ENCODE measurements at regions not wholly inside any gene's neighbourhood (a gene's known extent, or its start where the extent isn't known, plus 50 kb on each side); places are given as distances from the start of the nearest gene placed in this dataset.

DNA sequence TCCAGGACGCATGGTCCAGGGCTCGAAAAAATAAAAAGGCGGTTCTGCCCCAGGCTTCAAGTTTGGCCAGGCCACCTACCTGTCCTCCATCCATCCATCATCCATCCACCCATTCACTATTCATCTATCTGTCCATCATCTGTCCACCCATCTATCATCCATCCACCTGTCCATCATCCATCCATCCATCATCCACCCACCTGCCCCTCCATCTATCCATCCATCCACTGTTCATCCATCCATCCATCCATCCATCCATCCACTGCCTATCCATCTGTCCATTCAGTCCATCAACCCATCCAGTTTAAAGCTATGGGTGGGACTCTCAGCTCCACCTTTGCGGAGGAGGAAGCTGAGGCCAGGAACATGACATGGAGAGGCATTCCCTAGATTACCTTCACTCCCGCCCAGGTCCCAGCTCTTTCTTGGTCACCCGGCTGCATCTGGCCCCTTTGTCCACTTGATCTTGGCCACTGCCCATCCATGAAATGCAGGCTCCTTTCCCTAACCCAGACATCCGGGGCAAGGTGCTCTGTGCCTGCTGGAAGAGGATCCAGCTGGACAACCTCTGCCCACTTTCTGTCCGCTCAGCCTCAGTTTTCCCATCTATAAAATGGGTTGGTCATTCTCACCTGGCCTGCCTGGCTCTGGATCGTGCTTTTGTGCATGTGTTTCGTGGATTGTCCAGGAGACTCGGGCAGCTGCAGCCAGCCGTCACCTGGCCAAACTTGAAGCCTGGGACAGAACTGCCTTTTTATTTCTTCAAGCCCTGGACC is 236.0 kb upstream of the CIBAR2 start:
- DNase-seq = no peak

DNA sequence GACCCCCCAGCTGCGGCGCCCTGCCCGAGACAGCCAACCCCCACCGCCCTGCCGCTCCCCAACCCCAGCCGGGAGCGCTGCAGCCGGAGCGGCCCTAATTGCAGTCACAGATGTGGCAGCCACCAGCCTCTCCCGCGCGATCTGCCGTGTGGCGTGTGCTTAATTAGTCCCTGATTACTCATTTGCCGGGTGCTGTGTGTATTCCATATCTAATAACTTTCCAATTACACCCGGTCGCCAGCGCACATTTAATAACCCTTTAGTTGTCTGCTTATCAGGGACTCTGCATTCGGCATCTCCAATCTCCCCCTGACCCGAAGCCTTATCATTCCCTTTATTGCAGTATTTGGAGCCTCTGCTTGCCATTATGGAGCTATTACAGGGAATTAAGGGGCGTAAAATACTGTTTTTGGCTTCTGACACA is 236.7 kb upstream of the CIBAR2 start:
- no peak for DNase-seq

DNA sequence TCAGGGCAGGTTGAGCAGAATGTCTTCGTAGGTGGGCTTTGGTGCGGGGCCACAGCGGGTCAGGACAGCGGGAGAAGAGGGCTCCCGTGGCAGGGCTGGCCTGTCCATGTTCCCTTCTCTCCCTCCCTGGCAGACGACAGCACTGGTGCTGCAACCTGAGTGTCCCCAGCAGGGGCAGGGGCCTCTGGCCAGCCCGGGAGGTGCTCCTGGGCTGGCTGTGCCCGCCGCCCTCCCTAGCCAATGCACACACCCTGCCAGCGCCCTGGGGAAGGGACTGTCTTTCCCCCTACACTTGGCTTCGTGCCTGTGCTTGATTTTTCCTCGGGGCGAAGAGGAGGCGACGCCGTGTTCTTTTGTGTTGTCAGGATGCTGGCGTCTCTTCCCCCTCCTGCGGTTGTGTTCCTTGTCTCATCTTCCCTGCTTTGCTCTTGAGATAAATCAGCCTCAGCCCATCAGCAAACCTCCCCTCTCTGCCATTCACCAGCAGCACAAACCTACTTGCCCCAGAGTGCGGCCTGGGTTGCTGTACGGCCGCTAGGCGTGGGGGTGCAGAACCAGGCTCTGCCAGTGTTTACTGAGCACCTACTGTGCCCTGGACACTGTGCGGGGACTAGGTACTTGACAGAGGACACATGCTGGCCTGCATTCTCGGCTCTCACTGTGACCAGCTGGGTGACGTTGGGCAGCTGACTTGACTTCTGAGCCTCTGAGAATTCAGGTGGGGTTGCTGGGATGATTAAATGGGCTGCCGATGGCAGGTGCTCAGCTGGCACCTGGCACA is 237.3 kb upstream of the CIBAR2 start:
- no peak for DNase-seq

DNA sequence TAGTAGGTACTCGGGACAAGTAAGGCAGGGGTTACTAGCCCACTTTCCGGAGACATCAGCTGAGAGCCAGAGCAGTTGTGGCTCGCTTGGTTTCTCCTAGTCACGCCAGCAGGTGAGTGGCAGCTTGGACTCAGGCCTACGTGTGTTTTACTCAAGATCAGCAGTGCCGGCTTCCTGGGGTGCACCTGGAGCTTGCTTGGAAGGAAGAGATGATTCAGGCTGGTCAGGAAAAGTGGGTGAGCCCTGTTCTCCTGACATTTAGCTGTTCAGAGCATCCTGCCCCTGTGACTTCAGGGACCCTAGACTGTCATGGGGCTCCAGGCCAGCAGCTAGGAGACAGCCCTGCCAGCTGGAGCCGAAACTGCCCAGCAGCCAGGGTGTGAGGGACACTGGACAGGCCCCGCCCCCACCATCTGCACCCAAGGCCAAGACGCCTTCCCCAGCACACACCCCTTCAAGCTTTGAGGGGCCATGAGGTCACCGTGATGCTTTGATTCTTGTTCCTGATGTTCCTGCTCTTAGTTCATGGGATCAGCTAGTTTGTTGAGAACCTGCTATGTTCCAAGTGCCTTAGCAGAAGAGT is 238.0 kb upstream of the CIBAR2 start:
- no peak for DNase-seq

DNA sequence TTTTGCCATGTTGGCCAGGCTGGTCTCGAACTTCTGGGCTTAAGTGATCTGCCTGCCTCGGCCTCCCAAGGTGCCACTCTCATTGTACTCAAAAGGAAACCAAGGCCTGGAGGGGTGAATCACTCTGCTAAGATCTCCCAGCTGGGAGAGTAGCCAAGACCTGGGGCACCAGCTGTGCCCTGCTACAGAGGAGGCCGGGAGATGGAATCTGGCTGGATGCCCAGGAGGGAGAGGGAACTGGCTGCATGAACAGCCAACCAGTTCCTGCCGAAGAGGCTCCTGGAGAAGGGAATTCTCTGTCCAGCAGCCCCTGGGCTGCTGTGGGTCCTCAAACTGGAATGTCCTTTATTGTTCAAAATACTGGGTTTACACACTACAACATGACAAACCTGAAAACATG is 238.7 kb upstream of the CIBAR2 start:
- peak in 1 of 2 donors; percentile 63 for DNase-seq

DNA sequence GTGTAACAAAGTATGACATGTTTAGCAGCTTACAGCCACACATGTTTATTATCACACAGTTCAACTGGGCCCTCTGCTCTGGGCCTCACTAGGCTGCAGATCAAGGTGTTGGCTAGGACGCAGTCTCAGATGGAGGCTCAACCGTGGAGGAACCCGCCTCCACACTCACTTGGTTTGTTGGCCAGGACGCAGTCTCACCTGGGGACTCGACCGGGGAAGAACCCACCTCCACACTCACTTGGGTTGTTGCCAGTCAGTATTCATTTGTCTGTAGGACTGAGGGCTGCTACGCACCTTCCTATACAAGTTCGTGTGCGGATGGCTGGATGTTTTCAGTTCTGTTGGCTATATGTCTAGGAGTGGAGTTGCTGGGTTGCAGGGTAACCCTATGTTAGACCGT is 240.7 kb upstream of the CIBAR2 start:
- no peak for DNase-seq

DNA sequence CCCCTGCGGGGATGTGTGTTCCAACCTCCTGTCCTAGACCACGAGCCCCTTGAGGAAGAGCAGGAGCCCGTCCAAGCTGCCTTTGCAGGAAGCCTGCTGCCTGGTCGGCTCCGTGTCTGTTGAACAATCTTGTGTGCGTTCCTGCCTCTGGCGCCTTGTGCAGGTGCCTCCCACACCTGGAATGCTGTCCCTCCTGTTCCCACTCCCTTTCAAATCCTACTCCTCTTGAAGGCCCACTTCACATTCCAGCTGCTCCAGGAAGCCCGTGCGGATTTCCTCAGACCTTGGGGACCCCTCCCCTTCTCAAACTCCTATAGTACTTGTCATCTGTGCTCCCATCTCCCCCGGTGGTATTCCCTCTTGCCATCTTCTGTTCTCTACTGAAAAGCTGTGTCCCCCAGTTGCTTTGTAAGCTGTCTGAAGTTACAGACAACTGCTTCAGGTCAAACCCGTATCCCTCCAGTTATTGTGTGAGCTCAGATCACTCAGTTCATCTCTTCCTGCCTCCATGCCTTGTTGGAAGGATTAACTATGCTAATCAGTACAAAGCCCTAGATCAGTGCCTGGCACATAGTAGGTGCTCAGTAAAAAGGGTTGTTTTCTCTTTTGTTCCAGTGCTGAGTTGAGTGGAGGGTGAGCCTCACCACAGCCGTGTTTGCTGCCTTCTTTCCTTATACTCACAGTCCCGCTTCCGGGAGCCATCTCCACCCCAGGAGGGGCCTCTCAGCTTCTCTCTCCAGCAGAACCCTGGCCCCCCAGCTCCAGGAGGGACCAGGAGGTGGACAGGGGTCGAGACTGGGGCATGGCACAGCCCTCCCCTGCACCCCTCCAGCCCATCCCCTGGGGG is 241.8 kb upstream of the CIBAR2 start:
- DNase-seq = no peak

DNA sequence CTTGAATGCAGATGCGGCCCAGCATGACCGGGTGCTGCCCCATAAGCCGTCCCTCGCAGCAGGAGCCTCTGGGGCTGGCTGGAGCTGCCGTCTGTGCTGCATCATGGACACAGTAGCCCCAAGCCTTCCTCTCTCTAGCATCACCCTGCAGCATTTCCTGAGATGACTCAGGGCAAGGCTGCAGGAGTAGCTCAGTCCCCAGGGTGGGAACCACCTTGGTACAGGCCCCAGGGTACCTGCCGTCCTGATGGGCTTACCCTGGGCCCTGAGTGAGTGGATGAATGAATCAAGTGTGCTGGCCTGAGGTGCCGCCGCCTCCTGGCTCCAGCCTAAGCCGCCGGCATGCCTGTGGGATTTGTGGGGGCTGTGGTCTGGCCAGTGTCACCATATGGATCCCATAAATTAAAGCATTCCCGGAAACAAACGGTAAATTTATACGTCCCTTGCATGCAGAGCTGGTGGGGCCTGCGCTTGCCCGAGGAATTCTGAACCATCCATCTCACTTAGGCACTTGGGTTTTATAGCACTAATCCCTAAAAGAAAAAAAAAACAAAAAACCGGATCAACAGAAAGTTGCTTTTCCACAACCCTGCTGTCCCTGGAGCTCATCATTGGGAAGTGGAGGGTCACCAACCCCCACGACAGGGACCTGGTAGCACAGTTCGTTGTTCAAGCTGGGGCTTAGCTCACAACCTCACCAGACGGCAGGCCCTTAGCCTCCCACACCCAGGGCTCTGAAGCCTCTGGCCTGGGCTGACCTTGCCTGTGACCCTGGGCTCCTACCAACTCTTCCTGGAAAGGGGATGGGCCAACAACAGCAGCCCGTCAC is 242.6 kb upstream of the CIBAR2 start:
- DNase-seq = no peak

DNA sequence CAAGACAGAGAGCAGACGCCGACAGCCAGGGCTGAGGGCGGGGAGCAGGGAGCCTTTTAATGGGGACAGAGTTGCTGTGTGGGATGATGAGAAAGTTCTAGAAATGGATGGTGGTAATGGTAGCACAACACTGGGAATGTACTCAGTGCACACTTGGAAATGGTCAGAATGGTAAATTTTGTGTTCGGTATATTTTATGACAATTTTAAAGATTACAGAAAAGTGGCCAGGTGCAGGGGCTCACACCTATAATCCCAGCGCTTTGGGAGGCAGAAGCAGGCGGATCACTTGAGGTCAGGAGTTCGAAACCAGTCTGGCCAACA is 243.2 kb upstream of the CIBAR2 start:
- no peak for DNase-seq

DNA sequence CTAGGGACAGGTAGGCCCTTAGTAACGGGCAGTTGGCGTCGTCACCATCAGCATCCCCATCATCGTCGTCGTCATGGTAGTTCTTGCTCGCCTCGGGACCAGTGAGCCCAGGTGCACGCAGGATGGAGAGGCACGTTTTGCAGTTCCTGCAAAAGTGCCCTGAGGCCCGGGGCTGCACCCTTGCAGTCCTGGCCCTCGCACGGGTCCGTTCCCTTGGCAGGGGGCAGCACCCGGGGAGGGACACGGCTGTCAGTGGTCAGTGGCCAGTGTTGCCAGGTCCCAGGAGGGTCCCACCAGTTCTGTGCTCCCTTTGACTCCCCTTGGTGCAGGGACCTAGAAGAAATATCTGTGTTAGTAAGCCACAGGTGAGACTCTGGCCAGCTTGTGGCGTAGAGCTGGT is 243.9 kb upstream of the CIBAR2 start:
- no peak for DNase-seq

DNA sequence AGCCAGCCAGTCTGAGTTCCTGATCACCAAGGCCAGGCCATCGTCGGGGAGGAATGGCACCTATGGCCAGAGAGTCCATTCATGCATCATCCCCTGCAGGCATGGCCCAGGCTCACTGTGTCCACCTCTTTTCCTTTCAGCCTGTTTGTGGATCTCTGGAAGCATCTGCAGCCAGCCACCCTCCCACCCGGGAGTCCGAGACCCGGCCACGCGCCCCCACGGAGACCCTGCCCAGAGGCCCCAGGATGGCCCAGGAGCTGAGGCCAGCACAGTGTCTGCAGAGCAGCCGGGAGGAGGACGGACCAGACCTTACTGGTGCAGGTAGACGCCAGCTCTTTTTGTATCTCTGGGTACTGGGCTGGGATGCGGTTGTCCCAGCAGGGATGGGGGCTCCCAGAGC is 245.1 kb upstream of the CIBAR2 start:
- DNase-seq = no peak

DNA sequence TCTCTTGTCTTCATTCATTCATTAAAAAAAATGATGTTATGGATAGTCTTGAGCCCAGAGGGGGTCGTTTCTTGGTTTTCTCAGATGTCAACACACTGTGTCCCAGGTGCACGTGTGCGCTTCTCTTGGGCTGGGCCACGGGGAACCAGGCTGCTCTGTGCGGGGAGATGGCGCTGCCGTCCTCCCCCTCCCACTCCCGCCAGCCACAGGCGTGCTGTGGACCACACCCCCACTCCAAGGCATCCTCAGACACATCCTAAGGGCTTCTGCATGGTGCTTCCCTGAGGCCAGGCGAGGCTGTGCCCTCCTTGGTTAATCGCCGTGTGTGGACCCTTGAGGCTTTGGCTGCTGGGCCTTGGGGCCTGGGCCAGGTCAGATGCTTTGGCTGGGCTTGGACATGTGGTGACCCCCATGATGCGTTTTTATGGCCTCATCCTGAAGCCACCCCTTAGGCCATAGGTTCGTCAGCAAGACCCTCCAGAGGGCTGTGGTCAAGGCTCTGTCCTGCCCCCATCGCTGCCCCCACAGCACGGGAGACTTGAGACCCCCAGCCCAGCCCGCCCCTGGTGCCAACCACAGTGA is 245.7 kb upstream of the CIBAR2 start:
- DNase-seq = no peak

DNA sequence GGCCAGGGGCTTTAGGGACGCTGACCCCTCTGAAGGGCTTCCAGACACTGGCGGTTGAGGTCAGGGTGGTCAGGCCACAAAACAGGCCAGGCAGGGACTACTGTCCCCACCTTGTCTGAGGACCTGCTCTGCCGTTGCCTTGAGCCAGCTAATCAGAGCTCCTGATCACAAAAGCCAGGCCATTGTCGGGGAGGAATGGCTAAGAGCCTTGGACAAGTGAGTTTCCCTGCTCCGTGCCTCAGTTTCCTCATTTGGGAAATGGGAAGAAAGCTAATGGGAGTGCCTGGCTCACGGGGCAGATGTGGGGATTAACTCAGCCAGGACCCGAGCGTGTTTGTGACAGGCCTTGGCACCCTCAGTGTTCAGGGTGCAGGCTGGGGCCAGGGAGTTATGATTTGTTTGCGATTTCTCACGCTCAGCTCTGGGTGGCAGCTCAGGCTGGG is 246.5 kb upstream of the CIBAR2 start:
- DNase-seq = no peak

DNA sequence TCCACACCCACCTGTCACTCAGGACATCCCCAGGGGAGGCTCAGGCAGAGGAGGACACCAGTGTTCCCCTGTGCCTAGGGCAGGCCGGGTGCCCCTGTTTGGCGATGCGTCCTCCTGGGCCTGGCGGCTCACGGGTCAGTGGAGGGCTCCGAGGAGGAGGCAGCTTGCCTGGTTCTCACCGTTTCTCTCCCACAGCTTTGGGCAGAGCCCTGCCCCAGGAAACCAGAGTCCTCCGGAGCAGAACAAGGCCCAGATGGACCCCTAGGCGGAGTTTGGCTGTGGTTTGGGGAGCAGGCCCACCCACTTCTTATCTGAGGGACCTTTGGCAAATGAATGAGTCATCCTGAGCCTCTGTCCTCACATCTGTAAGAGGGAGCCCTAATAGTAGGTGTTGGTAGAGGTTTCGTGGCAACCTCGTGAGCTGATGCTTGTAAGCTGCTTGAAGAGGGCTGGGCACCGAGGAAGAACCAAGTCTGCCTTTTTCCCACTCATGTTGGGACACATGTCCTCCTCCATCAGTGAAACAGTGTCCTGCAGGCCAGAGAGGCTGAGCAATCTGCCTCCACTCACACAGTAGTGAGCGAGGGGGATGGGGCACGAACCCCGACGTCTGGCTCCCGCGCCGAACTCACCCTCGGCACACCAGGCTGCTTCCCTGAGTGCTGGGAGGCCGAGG is 247.0 kb upstream of the CIBAR2 start:
- DNase-seq = no peak

DNA sequence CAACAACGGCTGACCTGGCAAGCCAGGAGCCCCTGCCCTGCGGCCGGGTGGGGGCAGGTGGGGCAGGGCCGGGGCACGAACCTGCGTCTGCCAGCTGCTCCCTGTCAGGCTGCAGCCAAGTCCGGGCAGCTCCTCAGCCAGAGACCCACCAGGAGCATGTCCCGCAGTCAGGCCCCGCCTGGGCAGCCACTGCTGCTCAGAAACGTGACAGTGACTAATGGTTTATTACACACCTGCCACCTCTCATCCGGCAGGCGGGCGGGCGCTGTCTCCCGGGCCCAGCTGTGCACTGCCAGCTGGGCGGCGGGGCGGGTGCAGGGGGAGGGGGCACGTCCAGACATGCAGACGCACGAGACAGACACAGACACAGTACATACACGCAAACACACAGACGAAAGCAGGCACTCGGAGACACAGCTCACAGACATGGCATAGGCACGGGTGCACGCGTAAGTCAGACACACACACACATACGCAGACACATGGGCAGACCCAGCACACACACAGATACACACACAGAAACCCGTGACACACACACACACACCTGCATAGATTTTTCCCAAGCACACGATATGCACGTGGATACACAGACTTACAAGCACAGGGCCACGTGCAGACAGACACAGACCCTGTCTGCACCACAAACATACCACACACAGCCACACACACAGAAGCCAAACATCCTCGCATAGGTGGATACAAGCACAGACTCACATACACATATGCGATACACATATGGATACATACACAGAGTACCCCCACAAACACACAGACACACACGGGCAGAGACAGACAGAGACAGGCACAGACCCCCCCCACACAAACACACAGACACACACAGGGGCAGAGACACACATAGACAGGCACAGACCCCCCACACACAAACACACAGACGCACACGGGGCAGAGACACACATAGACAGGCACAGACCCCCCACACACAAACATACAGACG is 248.3 kb upstream of the CIBAR2 start:
- no peak for DNase-seq

DNA sequence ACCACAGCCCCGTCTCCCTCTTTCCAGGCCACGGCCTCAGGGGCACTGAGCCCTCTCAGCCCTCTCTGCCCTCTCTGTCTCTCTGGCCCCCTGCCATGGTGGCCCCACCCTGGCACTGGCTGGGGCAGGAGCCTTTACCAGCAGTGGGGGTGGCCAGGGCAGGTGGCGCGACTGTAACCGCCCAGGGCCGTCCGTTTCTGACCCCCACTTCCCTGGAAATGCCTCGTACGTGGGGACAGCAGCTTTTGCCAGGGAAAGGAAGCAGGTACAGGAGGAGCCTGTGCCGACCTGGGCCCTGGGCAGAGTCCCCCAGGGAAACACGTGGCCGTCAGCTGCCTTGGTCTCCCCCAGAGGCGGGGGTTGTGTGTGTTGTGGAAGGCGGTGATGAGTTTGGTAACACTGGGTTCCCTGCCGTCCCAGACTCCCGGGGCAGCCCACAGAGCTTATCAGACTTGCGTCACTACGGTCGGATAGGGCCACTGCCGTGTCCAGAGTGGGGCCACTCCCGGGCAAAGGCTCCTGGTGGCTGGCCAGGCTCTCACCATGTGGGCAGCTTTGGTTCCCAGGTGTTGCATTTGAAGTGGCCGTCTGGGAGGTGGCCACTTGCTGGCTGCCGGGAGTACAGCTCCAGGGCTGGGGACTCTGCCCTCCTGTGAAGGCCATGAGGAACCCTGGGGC is 249.3 kb upstream of the CIBAR2 start:
- DNase-seq = no peak

DNA sequence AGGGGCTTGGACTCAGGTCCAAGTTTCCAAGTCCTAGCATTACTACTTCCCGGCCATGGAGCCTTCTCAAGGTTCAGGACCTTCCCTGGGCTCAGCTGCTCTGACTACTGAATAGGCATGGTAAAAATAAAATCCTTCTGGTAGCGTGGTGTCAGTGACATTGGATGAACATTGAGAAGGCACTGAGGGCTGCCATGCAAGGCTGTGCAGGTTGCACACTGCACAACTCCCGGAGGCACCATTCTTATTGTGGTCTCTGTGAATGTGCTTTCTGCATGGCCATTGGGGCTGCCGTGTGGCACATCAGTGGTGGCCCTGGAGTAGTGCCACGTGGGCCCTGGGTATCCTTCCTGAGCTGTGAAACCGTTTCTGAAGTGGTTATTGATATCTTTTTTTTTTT is 250.2 kb upstream of the CIBAR2 start:
- no peak for DNase-seq

DNA sequence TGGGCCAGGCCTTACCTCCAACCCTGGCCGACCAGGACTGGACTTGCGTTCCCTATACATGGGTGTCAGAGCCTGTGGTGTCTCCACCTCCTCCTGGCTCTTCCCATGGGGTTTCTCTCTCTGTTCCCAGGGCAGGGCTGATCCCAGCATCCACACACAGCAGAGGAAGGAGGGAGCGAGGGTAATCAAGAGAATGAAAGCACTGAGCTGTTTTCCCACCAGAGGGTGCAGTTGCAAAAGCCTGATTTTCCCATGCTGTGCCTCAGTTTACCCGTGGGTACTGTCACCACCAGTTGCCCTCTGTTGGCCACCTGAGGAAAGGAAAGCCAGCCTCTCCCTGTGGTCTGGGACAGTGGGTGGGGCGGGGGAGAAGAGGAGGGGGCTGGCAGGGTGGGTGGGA is 249.7 kb upstream of the GSE1 start:
- no peak for DNase-seq

DNA sequence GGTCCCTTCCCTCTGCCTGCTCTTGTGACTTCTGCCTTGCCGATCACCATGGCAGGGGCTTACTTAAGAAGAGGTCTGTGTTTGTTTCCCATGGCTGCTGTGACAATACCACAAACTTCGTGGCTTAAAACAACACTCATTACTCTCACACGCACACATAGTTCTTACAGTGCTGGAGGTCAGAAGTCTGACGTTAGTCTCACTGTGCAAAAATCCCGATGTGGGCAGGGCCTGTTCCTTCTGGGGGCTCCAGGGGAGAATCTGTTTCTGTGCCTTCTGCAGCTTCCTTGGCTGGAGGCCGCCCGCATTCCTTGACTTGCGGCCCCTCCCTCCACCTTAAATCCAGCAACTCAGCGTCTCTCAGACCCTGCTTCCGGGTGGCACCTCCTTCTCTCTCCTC is 249.2 kb upstream of the GSE1 start:
- no peak for DNase-seq
